ENCODE measurements at regions not wholly inside any gene's neighbourhood (a gene's known extent, or its start where the extent isn't known, plus 50 kb on each side); places are given as distances from the start of the nearest gene placed in this dataset.

GRCh38 chr3:101963902-101964362, 114.6 kb downstream of the NFKBIZ start:
- H3K4me3 ChIP-seq (replicated peaks in 1 of 2; ENCODE audit: low read depth in 1 of 2, low read length in 2 of 2), result no peak overlapping the region
- CTCF ChIA-PET, result no interaction called here
- RAD21 ChIA-PET (ENCODE audit: low non-redundant PET in 1 of 2, low total read pairs in 2 of 2, uncharacterized antibody in 2 of 2, unreplicated experiment in 2 of 2), result no interaction called here
- intact Hi-C loops (cut with micrococcal nuclease), result no loop called here
- no peak for ATAC-seq
- no peak overlapping the region for H3K27ac ChIP-seq (ENCODE audit: low read depth, low read length)
- H3K4me2 ChIP-seq (ENCODE audit: low read length), result no peak overlapping the region
- TF ChIP-seq ZFX (IDR thresholded peaks at IDR 0.05) (no peak), FOSL1 (IDR thresholded peaks at IDR 0.05; ENCODE audit: low read depth) (peak; percentile 27; the same call in 1 of the 2 replicates)
- POLR2A ChIA-PET, result no interaction called here
- H3K4me1 ChIP-seq (ENCODE audit: control insufficient read depth in 1 of 2, insufficient read depth in 2 of 2, low read length in 2 of 2), result no peaks in the 10 kb centered on the region
- no peaks in the 10 kb centered on the region for H3K9me3 ChIP-seq (ENCODE audit: control insufficient read depth in 1 of 2, insufficient read depth in 1 of 2, low read depth in 1 of 2, low read length in 2 of 2)
- no peaks in the 10 kb centered on the region for H3K9me2 ChIP-seq (ENCODE audit: insufficient read depth)
- no peak overlapping the region for H3K9ac ChIP-seq (ENCODE audit: low read length)
- no peaks in the 10 kb centered on the region for H3K36me3 ChIP-seq (ENCODE audit: control insufficient read depth in 1 of 2, insufficient read depth in 2 of 2, low read length in 2 of 2)
- no peak for DNase-seq (ENCODE audit: low read depth, low spot score)
- no peak overlapping the region for H2AFZ ChIP-seq (ENCODE audit: low read depth, low read length, poor library complexity, severe bottlenecking)
- no peaks in the 10 kb centered on the region for H4K20me1 ChIP-seq (ENCODE audit: insufficient read depth)
- H3K79me2 ChIP-seq (ENCODE audit: insufficient read depth, low read length), result no peaks in the 10 kb centered on the region
- no peaks in the 10 kb centered on the region for H3K27me3 ChIP-seq (ENCODE audit: insufficient read depth, low read length)
- BruUV-seq (replicated peaks), result no TSS peak

- no peaks in the 10 kb centered on the region for H3K9me3 ChIP-seq (ENCODE audit: control insufficient read depth in 1 of 2, insufficient read depth in 1 of 2, low read depth in 1 of 2, low read length in 2 of 2)
- TF ChIP-seq ATF3 (IDR thresholded peaks at IDR 0.05), result no peak
- TF ChIP-seq CBX3 (IDR thresholded peaks at IDR 0.05; ENCODE audit: low read depth), result no peak
- no peak for TF ChIP-seq SP1 (IDR thresholded peaks at IDR 0.05; ENCODE audit: low read depth)
- no peak for TF ChIP-seq SRF (IDR thresholded peaks at IDR 0.05; ENCODE audit: low read depth)
- TF ChIP-seq FOSL1 (IDR thresholded peaks at IDR 0.05; ENCODE audit: low read depth), result no peak
- TF ChIP-seq YY1 (IDR thresholded peaks at IDR 0.05; ENCODE audit: extremely low read depth, insufficient replicate concordance, low read depth, low read length), result no peak
- no peak for TF ChIP-seq ZFX (IDR thresholded peaks at IDR 0.05)
- TF ChIP-seq POLR2A (IDR thresholded peaks at IDR 0.05; ENCODE audit: borderline replicate concordance, extremely low read depth, insufficient read depth, insufficient read length), result no peak
- no peak for TF ChIP-seq JUND (IDR thresholded peaks at IDR 0.05)
- TF ChIP-seq EZH2 (IDR thresholded peaks at IDR 0.05), result no peak
- no peak for TF ChIP-seq CEBPB (IDR thresholded peaks at IDR 0.05; ENCODE audit: low read depth)
- no peaks in the 10 kb centered on the region for H3K4me1 ChIP-seq (ENCODE audit: control insufficient read depth in 1 of 2, insufficient read depth in 2 of 2, low read length in 2 of 2)
- ATAC-seq (no peak), DNase-seq (ENCODE audit: low read depth, low spot score) (no peak)
- RAD21 ChIA-PET (ENCODE audit: low non-redundant PET in 1 of 2, low total read pairs in 2 of 2, uncharacterized antibody in 2 of 2, unreplicated experiment in 2 of 2), result no interaction called here
- no peaks in the 10 kb centered on the region for H4K20me1 ChIP-seq (ENCODE audit: insufficient read depth)
- no peaks in the 10 kb centered on the region for H3K27me3 ChIP-seq (ENCODE audit: insufficient read depth, low read length)
- no peaks in the 10 kb centered on the region for H3K9me2 ChIP-seq (ENCODE audit: insufficient read depth)
- no peaks in the 10 kb centered on the region for H3K36me3 ChIP-seq (ENCODE audit: control insufficient read depth in 1 of 2, insufficient read depth in 2 of 2, low read length in 2 of 2)
- intact Hi-C loops (cut with micrococcal nuclease), result no loop called here
- H2AFZ ChIP-seq (ENCODE audit: low read depth, low read length, poor library complexity, severe bottlenecking), result no peak overlapping the region
- POLR2A ChIA-PET, result no interaction called here
- H3K4me3 ChIP-seq (replicated peaks in 1 of 2; ENCODE audit: low read depth in 1 of 2, low read length in 2 of 2), result no peak overlapping the region
- H3K9ac ChIP-seq (ENCODE audit: low read length), result no peak overlapping the region
- no peaks in the 10 kb centered on the region for H3K79me2 ChIP-seq (ENCODE audit: insufficient read depth, low read length)
- no peak overlapping the region for H3K4me2 ChIP-seq (ENCODE audit: low read length)
- BruUV-seq (replicated peaks), result no TSS peak
- H3K27ac ChIP-seq (ENCODE audit: low read depth, low read length), result no peak overlapping the region
- CTCF ChIA-PET, result no interaction called here
Observed at GRCh38 chr3:101964861-101965260, 115.5 kb downstream of the NFKBIZ start.

Data from HCT116 (cell line).